ENCODE measurements at regions not wholly inside any gene's neighbourhood (a gene's known extent, or its start where the extent isn't known, plus 50 kb on each side); places are given as distances from the start of the nearest gene placed in this dataset.

DNA sequence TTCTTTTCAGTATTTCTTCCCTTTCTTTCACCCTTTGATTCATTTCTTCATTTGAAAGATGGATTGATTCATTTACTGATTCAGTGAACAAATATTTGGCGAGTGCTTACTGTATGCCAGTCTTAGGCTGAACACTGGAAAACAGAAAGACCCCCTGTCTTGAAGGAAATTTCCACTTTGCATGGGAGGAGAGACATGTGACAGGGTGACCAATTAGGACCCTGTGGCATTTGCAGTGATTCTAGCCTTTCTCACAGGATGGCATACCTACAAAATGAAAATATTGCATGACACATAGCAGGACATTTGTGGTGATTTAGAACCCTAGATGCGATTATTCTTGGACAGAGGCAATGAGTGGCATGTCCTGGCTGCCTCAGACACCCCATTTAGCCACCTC lies 407.2 kb upstream of the SGCD start:
- no peak for DNase-seq

DNA sequence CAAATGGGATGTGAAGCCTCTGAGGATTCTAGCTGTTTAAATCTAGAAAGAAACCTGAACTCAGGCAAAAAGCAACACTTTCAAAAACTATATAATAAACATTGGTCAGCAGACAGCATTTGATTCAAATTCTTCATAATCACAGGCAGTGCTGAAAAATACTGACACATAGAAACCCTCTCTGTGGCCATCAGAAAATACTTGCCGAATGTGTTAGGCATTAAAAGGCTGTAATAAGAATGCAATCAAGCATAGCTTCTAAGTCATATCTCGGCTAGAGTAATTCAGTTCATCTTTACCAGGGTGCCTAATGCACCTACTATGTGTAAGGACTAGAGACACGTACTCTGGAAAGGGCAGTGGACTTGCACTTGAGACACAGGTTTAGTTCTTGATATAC lies 405.3 kb upstream of the SGCD start:
- DNase-seq = no peak

DNA sequence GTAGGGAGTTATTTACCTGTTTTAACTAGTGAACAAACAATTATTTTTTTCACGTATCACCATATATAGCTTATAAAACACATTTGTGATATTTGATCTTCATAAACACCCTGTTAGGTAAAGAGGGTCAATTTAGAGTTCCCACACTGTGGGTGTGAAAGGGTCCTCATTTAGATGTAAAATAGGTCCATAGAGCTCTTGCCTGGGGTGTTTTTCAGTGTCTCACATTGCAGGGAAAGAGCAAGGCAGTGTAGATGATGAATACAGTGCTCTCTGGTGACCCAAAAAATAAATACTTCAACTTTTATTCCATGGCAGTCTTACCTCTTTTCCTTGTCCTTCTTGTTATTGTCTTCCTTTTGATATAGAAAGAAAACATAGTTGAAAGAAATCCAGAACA lies 403.2 kb upstream of the SGCD start:
- no peak for DNase-seq

DNA sequence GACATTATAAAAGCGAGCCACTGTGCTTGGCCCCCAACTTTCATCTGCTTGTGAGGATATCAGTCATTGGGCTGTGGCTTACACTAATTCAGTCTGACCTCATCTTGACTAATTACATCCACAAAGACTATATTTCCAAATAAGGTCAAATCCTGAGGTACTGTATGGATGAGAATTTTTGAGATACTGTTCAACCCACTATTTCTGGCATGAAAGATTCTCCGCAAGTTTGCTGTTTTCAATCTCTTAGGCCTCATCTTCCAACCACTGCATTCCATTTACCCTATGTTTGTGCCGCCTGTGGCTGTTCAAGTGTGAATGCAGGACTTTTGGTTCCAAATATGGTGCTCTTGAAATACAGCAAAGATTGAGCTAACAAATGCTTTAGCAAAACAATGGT lies 400.9 kb upstream of the SGCD start:
- DNase-seq = no peak

DNA sequence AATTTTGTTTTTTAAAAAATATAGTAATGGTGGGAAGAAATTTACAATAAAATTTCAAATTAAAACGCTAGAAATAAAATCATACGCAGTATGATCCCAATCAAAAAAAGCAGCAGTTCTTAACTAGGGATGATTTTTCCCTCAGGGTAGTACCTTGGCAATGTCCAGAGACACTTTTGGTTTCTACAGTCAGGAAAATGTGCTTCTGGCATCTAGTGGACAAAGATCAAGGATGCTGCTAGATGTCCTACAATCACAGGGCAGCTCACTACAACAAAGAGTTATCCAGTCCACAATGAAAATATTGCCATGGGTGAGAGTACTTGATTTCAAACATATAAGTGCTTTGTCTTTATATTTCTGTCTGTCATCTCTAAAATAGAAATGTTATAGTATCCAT lies 400.2 kb upstream of the SGCD start:
- DNase-seq = no peak

DNA sequence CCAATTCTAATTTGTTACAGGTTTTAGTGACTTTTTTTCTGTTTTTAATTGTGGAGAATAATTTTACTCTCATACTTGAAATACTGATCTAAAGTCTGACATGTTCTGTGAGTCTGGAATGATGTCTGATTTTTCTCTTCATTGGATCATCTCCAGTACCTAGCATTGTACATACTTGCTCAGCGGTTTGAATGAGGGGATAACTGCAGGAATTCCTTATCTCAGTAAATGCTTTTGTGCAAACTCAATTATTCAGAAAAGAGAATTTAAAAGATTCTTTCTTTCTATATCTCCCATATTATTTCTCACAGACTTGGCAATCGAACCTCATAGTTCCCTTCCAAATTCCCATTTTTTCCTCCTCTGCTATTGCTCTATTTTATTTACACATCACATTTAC lies 397.9 kb upstream of the SGCD start:
- no peak for DNase-seq

DNA sequence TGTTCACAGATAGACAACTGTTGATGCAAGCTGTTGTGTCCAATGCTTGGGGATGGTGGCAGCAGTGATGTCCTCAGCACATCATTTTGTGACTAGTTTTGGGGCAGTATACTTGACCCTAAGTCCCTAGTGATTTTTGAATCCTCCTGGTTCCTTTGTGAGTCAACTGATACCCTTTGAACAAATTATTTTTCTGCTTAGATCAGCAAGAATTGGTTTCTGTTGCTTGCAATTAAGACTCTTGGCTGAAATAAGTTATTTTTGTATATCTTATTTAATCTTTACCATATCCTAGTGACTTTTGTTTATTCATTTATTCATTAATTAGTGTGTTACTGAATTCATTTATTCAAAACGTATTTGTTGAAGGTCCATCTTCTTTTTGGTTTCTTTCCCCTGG lies 392.0 kb upstream of the SGCD start:
- DNase-seq = no peak

DNA sequence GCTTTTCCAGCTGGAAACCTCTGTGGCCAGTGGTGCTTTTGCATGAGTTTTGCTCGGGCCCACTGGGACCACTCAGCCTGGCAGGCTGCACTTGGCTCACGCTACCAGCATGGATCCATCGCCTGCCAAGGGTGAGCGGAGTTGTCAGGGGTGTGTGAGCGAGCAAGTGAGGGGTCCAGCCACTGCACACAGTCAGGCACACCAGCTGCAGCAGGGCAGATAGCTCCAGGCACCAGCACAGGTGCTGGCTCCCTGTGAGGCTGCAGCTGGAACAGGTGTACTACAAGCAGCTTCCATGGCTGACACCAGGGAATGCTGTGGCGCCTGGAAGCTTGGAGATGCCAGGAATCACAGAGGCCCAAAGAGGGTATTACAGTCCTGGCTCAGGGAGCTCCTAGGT lies 391.2 kb upstream of the SGCD start:
- DNase-seq = no peak

DNA sequence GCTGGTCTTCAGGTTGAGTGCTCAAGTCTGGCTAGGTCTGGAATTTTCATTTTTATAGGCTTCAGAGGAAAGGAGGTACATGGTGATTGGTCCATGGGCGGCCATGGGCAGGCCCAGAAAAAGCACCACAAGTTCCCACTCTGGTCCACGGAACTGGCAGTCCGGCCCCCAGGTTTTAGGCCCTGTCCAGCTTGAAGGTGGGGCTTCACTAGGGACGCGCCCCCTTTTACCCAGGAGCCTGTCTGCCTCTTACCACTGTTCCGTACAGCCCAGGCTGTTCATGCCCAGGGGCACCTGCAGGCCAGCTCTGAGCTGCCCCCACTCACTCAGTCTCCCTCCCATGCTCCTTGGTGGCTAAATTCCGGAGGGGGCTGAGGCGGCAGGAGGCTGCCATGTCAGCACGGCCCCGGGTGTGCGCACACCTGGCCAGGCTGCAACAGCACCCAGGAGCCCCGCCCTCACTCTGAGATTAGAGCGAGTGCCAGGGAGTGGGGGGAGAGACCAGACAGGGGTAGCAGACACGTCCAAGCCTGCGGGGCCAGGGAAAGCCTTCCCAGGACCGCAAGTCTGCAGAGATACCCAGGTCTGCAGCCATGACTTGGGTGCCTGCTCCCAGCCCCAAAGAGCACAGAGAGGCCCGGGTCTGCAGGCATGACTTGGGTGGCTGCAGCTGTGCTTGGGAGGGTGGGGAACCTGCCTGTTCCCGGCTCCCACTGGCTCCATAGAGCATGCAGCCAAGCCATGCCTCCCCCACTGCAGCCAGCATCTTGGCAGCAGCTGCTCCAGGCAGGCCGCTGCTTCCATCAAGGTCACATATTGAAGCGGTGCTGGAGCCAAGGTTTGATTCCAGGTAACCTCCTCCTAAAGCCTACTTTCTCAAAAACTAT lies 390.2 kb upstream of the SGCD start:
- DNase-seq = no peak

DNA sequence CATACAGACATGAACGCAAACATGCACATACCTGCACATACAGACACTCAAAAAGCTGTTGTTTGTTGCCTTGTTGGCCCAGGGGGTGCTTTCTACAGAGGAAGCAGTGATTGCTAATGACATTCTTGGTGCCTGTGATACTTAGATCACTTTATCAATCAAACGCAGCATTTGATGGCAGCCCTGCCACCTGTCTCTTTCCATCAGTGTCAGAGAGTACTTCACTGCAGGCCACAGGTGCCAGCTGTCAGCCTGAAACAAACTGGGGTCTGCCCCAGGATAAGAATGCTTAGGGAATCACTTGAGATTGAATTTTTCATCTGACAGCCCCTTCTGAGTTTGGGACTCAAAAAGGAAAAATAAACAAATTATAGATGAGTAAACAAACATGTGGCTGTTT lies 388.9 kb upstream of the SGCD start:
- DNase-seq = no peak

DNA sequence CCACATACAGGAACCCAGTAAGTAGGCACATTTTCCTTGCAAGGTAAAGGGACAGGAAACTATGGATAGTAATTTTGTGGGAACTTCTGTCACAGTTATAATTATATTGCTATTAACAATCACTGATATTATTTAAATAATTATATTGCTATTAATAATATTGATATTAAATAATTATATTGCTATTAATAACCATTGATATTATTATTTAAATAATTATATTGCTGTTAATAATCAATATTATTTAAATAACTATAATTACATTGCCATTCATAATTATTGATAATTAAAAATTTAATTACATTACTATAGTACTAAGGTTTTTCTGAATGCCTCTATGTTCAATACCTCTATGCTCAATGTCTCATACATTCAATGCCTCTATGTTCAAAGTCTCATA lies 385.6 kb upstream of the SGCD start:
- no peak for DNase-seq

DNA sequence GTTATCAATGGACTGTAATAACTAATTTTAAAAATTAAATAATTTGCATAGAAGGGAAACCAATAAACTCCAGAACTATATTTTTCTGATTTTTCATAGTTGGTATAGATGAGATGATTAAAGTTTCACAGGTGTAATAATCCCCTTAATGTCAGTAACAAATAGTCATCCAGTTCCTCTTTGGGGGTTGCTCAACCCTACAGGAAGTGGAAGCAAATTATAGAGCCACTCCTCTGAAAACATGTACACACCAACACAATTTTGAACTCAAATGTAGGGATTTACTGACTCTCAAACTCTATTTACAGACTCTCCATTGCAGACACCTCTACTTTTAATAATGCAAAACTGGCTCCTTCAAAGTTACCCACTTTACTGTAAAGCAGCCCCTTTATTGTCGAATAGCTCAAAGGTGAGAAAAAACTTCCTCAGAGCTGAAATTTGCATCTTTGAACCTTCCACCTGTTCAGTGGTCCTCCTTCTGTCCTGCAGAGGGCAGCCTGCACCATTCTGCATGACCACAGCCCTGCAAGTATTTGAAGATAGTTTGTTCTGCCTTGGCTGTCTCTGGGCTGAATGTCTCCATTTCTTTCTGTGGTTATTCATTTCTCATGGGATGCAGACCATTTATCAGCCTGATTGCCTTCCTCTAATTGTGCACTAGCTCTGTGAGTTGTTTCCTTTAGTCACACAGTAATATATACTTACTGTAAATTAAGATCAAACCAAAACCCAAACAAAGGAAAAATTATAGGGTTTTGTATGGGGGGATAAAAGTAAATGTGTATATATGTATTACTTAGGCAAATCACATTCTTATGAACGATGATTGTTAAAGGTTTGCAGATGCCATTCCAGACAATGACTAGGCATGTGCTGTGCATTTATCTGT lies 383.2 kb upstream of the SGCD start:
- DNase-seq = peak; percentile 26 to 27

DNA sequence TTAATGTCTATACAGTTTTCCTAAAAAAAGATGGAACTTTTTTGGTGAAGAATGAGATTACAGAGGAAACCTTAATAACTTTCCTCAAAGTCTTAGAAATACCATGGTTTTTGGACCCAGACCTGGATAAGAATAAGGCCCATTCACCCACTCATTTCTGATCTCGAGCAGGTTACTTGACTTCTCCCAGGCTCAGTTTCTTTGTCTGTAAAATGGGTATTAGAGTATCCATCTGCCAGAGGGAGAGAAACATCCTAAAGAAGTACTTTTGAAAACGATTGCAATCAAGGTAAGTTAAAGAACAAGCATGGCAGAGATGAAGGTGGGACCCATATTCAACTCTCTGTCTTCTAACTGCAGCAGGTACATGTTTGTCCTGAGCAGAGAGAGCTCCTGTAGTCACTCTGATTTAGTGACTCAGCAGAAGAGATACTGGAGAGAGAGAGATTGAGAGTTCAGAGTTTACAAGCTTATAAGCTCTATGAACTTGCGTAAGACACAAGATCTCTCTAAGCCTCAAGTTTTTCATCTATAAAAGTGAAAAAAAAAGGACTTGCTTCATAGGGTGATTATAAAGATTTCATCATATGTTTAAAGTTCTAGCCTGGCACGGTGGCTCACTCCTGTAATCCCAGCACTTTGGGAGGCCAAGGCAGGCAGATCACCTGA lies 379.4 kb upstream of the SGCD start:
- DNase-seq = no peak

DNA sequence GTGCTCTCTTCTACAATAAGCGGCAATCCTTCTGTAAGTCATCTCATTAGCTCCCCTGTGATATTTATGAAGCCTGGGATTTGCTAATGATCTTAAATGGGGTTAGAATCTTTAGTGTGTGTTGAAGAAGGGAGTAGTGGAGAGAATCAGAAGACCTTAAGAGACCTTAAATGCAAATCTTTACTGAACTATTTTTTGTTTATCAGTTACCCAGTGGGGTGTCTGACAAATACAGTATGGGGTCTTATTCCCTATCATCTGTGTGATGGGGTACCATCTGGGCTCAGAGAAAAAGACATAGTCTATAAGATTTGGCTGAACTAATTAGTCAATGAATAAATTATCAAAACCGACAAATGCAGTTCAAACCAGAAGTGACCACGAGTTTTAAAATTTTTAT lies 378.4 kb upstream of the SGCD start:
- no peak for DNase-seq

DNA sequence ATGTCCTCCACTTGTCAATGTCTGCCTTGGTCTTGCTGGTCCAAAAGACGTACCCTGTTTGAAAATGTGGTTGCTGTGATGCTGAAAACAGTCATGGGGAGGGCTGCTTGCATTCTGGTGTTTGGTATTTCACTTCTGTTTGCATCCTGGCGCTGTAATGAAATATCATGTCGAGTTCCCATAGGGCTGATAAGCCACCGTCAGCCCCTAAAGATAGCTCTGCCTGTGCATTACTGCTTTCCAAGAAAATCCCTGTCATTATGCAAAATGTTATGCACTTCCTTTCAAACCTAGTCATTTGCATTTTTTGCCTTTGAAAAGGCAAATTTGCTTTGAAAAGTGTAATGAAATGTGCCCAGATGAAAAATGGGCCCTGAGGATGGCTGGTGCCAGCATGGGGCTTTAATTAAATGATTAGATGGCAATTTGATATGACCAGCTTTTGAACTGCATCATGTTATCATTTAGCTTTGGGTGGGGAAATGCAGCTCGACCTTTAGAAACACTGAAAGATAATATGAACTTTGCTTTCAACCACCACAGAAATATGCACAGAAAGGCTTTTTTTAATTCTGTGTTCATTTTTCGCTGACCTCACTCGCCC lies 374.4 kb upstream of the SGCD start:
- DNase-seq = no peak

DNA sequence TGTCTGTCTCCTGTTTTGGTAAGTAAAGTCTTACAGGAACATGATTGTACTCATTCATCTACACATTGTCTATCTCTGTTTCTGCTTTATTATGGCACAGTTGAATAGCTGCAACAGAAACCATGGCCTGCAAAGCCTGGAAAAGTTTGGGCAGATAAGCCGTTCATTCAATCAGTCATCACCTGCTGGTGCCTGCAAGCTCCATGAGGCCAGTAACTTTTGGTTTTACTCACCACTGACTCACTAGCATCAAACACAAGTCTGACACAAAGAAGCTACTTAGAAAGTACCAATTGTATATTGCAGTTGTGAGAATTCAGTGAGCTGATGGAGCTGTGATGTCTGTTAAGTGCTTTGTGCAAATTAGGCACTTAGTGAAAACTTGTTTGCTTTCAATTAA lies 373.6 kb upstream of the SGCD start:
- DNase-seq = no peak

DNA sequence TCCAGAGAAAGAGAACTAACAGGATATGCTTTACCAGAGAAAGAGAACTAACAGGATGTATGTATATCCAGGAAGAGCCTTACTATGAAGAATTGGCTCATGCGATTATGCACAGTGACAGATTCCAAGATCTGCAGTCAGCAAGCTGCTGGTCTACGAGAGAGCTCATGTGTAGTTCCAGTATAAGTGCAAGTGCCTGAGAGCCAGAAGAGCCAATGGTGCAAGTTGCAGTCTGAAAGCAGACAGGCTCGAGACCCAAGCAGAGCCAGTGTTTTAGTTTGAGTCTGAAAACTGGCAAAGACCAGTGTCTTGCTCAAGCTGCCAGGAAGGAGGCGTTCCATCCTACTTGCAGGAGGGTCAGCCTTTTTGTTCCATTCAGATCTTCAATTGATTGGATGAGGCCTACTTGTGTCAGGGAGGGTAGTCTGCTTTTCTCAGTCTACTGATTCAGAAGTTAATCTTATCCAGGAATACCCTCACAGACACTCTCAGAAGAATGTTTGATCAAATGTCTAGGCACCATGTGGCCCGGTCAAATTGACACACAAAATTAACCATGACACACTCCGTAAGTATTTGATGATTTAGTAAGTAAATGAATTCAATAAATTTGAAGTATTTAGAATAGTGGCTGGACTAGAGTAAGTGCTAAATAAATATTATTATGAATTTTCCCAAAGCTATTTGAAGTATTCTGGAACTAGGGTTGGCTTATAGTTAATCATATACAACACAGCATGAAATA lies 372.1 kb upstream of the SGCD start:
- peak; percentile 3 to 12 for DNase-seq

DNA sequence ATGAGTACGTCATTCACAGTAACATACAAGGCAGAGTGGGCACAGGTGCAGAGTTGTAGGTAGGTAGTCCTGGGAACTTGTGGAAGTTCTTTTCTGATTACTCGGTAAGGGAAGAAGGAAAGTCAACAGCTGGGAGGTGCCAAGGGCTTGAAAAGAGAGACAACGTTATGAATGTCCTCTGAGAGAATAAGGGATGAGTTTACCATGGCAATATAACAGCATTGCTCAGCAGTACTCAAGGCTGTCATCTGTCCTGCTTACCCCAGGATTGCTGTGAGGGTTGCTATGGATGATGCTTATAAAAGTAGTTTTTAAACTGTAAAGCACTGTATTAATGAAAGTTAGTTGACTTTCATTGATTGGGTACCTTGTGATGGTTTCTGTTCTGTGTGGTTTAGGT lies 369.1 kb upstream of the SGCD start:
- no peak for DNase-seq

DNA sequence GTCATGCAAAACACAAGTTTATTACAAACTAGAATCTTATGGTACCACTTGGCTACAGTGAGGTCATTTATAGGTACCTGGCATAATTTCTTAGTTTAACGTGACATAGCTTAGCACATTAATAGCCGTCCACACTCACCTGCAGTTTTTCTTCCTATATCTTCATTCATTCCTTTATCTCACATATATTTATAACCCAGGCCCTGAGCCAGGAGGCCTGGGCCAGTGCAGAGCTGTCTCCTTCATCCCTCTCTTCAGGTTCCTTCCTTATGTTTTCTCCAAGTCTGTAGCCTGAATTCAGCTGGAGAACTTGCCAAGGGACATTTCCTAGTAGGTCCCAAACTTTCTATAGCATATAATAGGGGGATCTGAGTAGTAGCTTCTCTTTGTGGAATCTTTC lies 367.9 kb upstream of the SGCD start:
- DNase-seq = no peak

DNA sequence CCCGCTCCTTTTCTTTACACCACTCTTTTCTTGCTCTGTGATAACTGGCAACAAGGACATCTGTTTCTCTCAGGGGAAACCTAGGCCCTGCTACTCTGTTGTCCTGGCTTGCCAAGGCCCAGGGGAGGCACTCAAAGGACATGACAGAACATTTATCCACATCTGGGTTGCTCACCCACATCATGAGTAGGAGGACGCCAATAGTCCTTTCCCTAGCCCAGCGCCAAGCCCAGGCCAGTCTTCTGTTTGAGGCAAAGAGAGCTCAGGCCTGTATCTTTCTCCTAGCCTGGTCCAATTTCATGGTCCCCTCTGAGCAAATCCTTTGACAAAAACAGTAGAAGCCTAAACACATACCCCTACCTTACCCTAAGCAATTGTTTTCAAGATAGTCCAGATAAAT lies 366.8 kb upstream of the SGCD start:
- DNase-seq = no peak

DNA sequence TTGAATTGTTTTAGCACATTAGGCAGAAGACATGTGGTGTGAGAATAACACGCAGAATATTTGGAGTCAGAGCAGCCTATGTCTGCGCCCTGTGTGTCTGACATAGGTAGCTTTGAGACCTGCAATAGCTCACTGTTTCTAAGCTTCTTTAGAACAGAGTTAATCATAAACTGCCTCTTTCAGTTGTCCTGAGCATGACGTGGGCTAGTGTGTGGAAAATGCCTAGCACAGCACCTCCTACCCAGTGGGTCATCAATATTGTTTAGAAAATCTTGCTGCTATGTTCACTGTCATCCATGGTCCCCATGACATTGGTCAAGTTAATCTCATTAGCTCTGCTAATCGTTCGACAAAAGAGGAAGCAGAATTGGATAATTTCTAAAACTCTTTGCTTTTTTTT lies 357.4 kb upstream of the SGCD start:
- DNase-seq = no peak

All from right lung (tissue), 2 donors.